HL-60 (cell line): ENCODE measurements at regions not wholly inside any gene's neighbourhood (a gene's known extent, or its start where the extent isn't known, plus 50 kb on each side); places are given as distances from the start of the nearest gene placed in this dataset.

ENCODE experiments used
- DNase-seq, 2 experiments: peaks; one replicate each; pipeline ENCODE4 v3.0.0-alpha.2; 2010 to 2020; ENCODE audit warnings: low read depth in 1 of 2, low spot score in 1 of 2
- H3K27ac ChIP-seq: fragments of 250-450 bp; sonication (Bioruptor Pico); replicated peaks from 2 replicates; pipeline ENCODE4 v1.5.1; 2020; ENCODE audit warnings: mild to moderate bottlenecking, moderate library complexity
- H3K27me3 ChIP-seq: fragments of 250-450 bp; sonication (Bioruptor Pico); 2 replicates; pipeline ENCODE4 v1.5.1; 2021; ENCODE audit warnings: mild to moderate bottlenecking, moderate library complexity; ENCODE audit not compliant: insufficient read depth, poor library complexity, severe bottlenecking
- H3K4me3 ChIP-seq: replicated peaks from 2 replicates; pipeline ENCODE4 v1.5.1; 2011; ENCODE audit warnings: mild to moderate bottlenecking, control low read depth, low read length; ENCODE audit not compliant: insufficient read depth
- GABPA ChIP-seq: IDR thresholded peaks from 2 replicates; pipeline ENCODE4 v1.6.1; 2012; ENCODE audit warnings: low read depth
- POLR2AphosphoS5 ChIP-seq: IDR thresholded peaks from 2 replicates; pipeline ENCODE4 v1.6.1; 2012; ENCODE audit warnings: low read depth
- SPI1 ChIP-seq: IDR thresholded peaks from 2 replicates; pipeline ENCODE4 v1.6.1; 2012; ENCODE audit warnings: low read depth, mild to moderate bottlenecking, borderline replicate concordance
- TF ChIP-seq, protein P1 (sequence below): IDR thresholded peaks from one replicate; pipeline ENCODE4 v1.5.1; 2011; ENCODE audit warnings: low read length, control low read depth, inconsistent platforms; ENCODE audit not compliant: insufficient read depth
- TF ChIP-seq, protein P2 (sequence below): IDR thresholded peaks from 2 replicates; pipeline ENCODE4 v1.6.1; 2012; ENCODE audit warnings: low read depth; ENCODE audit not compliant: insufficient replicate concordance

DNA sequence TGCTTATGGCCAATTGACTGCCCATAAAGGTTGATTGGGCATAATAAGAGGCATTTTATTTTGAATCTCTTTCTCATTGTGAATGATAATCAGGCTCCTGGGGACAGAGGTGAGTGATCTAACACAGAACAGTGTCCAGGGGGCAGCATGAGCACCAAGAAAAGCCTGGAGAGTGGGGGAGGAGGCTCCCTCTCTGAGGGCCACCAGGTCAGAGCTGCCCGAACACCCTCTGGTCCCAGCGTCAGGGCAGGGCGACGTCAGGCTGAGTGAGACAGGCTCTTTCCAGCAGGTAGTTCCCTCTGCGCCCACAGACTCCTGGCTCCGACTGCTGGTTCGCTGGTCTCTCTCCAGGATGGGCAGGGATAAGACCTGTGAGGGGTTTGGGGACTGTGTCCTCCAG, 250.2 kb upstream of the C1orf174 start:
- Histone ChIP-seq H3K27me3 (no peaks in the 10 kb centered on the region), H3K27ac (no peak overlapping the region), H3K4me3 (no peak overlapping the region)
- no peak for TF ChIP-seq SPI1
- TF ChIP-seq, protein P1, sequence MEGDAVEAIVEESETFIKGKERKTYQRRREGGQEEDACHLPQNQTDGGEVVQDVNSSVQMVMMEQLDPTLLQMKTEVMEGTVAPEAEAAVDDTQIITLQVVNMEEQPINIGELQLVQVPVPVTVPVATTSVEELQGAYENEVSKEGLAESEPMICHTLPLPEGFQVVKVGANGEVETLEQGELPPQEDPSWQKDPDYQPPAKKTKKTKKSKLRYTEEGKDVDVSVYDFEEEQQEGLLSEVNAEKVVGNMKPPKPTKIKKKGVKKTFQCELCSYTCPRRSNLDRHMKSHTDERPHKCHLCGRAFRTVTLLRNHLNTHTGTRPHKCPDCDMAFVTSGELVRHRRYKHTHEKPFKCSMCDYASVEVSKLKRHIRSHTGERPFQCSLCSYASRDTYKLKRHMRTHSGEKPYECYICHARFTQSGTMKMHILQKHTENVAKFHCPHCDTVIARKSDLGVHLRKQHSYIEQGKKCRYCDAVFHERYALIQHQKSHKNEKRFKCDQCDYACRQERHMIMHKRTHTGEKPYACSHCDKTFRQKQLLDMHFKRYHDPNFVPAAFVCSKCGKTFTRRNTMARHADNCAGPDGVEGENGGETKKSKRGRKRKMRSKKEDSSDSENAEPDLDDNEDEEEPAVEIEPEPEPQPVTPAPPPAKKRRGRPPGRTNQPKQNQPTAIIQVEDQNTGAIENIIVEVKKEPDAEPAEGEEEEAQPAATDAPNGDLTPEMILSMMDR: no peak
- TF ChIP-seq GABPA: no peak
- no peak for TF ChIP-seq POLR2AphosphoS5
- TF ChIP-seq, protein P2, sequence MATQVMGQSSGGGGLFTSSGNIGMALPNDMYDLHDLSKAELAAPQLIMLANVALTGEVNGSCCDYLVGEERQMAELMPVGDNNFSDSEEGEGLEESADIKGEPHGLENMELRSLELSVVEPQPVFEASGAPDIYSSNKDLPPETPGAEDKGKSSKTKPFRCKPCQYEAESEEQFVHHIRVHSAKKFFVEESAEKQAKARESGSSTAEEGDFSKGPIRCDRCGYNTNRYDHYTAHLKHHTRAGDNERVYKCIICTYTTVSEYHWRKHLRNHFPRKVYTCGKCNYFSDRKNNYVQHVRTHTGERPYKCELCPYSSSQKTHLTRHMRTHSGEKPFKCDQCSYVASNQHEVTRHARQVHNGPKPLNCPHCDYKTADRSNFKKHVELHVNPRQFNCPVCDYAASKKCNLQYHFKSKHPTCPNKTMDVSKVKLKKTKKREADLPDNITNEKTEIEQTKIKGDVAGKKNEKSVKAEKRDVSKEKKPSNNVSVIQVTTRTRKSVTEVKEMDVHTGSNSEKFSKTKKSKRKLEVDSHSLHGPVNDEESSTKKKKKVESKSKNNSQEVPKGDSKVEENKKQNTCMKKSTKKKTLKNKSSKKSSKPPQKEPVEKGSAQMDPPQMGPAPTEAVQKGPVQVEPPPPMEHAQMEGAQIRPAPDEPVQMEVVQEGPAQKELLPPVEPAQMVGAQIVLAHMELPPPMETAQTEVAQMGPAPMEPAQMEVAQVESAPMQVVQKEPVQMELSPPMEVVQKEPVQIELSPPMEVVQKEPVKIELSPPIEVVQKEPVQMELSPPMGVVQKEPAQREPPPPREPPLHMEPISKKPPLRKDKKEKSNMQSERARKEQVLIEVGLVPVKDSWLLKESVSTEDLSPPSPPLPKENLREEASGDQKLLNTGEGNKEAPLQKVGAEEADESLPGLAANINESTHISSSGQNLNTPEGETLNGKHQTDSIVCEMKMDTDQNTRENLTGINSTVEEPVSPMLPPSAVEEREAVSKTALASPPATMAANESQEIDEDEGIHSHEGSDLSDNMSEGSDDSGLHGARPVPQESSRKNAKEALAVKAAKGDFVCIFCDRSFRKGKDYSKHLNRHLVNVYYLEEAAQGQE: no peak
- no peak for DNase-seq

DNA sequence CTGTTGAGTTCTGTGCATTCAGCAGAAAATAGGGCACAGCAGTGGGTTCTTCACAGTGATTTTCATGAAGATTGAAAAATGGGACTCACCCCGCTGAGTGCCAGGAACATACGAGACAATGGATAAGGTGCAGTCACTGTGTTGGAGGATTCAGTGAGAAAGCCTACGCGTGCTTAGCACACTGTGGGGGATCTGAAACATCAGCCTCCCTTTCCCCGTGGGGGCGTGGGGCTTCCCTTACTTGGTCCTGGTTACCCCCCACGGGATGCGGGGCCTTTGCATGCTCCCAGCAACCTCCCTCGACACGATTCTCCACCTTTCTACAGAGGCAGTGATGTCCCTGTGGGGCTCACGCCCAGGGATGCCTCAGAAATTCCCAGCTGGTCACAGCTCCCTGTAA, 252.2 kb upstream of the C1orf174 start:
- TF ChIP-seq, protein P2: no peak
- no peak for TF ChIP-seq GABPA
- TF ChIP-seq POLR2AphosphoS5: no peak
- no peak for TF ChIP-seq SPI1
- TF ChIP-seq, protein P1: no peak
- DNase-seq: no peak
- H3K27me3 ChIP-seq: no peaks in the 10 kb centered on the region
- no peak overlapping the region for H3K4me3 ChIP-seq
- H3K27ac ChIP-seq: no peak overlapping the region

DNA sequence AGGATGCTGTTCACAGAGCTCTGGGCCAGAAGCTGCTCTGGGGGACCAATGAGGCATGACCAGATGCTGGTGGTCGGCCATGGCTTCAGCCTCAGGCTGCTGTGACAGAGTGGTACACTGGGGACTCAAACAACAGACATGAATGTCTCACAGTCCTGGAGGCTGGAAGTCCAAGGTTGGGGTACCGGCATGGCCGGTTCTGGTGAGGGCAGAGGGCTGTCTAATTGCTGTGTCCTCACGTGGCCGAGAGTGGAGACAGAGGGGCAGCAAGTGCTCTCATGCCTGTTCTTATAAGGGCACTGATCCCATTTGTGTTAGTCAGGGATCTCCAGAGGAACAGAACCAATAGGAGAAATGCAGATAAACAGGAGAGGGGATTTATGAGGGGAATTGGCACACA, 253.5 kb upstream of the C1orf174 start:
- no peak overlapping the region for H3K4me3 ChIP-seq
- DNase-seq: no peak
- TF ChIP-seq, protein P2: no peak
- TF ChIP-seq, protein P1: no peak
- no peak for TF ChIP-seq POLR2AphosphoS5
- no peak for TF ChIP-seq SPI1
- no peak for TF ChIP-seq GABPA
- no peaks in the 10 kb centered on the region for H3K27me3 ChIP-seq
- no peak overlapping the region for H3K27ac ChIP-seq
